Choroid plexus epithelial cell (primary cell): ENCODE measurements at regions not wholly inside any gene's neighbourhood (a gene's known extent, or its start where the extent isn't known, plus 50 kb on each side); places are given as distances from the start of the nearest gene placed in this dataset.

ENCODE experiments used
- DNase-seq: peaks from one replicate; pipeline ENCODE4 v3.0.0-alpha.2; 2010; ENCODE audit warnings: low read depth
- H3K4me3 ChIP-seq: 2 replicates; pipeline ENCODE4 v1.5.1; 2011; ENCODE audit warnings: low read depth, mild to moderate bottlenecking, control low read depth, low read length, moderate library complexity
- CTCF ChIP-seq: conservative IDR thresholded peaks from 2 replicates; pipeline ENCODE4 v1.5.1; 2011; ENCODE audit warnings: low read depth, mild to moderate bottlenecking, control low read depth, inconsistent platforms, low read length, moderate library complexity

GRCh38 chr1:199704231-199704630, 323.3 kb upstream of the NR5A2 start:
- TF ChIP-seq CTCF, result no peak
- no peak for DNase-seq

GRCh38 chr1:199705825-199706224, 321.7 kb upstream of the NR5A2 start:
- no peak overlapping the region for H3K4me3 ChIP-seq
- TF ChIP-seq CTCF, result no peak
- DNase-seq, result no peak

More at GRCh38 chr1:199704231-199704630, 323.3 kb upstream of the NR5A2 start:
- no peak overlapping the region for H3K4me3 ChIP-seq

GRCh38 chr1:199706826-199707606, 320.5 kb upstream of the NR5A2 start:
- TF ChIP-seq CTCF, result no peak
- H3K4me3 ChIP-seq, result no peak overlapping the region
- no peak for DNase-seq

GRCh38 chr1:199710974-199711373, 316.5 kb upstream of the NR5A2 start:
- no peak for TF ChIP-seq CTCF
- DNase-seq, result no peak
- H3K4me3 ChIP-seq, result no peak overlapping the region

GRCh38 chr1:199716729-199717128, 310.8 kb upstream of the NR5A2 start:
- no peak overlapping the region for H3K4me3 ChIP-seq
- no peak for TF ChIP-seq CTCF
- DNase-seq, result no peak

- DNase-seq, result no peak
- no peak for TF ChIP-seq CTCF
- no peak overlapping the region for H3K4me3 ChIP-seq
Measured at GRCh38 chr1:199719156-199719842, 308.2 kb upstream of the NR5A2 start.
